Activated CD8-positive, alpha-beta memory T cell treated with anti-CD3 and anti-CD28 coated beads for 1 hour (primary cell): ENCODE measurements at regions not wholly inside any gene's neighbourhood (a gene's known extent, or its start where the extent isn't known, plus 50 kb on each side); places are given as distances from the start of the nearest gene placed in this dataset.

Experiments
- DNase-seq, 2 donors: peaks; one replicate each; pipeline ENCODE4 v3.0.0-alpha.2; 2020; ENCODE audit warnings: low read depth in 1 of 2; ENCODE audit errors: extremely low read depth in 1 of 2

DNA sequence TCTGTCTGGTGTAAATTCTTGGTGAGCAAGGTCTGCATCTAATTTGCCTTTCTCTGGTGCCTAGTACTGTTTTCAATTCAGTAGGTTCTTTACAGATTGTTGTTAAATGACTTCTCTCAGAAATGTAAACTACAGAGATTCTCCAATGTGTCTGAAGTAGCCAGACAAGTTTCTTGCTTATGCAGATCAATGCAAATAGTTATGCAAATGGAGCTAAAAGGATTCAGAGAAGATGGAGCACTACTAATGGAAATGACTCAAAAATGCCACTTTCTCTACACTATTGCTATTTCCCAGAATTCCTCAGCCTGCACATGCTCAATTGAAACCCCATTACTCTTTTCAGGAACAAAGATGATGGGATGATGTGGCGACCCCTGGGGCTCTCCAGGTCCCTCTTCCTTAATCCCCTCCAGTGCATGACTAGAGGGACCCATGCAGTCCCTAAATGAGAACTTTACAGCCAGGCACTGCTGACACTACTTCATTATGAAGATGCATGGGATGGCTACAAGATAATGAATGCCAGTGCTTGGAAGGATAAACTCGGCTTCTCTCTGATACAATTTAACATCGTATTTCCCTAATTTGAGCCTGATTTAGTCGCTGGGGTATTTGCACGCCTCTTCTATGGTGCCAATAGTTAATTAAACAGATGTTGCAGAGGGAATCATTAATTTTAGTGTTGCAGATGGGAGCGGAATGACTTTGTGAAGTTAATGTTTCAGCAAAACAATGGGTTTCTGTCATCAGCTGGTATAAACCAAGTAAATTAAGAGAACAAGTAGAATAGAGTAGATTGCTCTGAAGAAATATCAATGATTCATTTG is 753.2 kb downstream of the TLR4 start:
- no peak for DNase-seq

DNA sequence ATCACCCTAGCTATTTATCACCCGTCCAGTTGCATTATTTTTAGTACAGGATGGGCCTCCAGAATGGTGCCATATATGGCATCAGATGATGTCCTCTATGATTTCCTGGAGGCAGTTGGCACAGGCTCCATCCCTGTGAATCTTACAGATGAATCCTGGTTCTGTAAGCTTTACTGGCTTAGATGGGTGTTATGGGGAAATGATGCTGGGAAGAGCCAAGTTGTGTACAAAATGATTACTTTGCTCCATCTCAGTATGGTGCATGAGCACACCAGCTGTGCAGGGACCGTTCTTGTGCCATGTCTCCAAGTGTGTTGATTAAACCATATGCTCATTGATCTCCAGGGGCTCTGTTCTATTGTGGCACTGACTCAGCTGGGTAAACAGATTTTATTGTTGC is 755.7 kb downstream of the TLR4 start:
- DNase-seq = no peak

DNA sequence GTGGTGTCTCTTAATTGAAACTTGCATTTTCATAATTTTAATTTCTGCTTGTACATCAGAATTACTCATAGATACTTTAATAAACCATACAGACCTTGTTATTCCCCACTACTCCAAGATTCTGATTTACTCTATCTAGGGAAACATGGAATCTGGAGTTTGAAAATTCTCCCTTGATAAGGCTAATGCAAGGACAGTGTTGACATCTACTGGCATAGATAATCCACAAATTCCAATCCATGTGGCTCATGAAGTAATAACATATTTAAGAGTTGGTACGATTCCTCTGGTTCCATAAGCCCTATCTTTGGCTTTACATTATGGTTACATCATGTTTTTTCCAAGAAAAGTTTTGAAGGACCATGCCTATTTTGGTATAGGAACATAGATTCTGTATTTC is 759.2 kb downstream of the TLR4 start:
- DNase-seq = no peak

DNA sequence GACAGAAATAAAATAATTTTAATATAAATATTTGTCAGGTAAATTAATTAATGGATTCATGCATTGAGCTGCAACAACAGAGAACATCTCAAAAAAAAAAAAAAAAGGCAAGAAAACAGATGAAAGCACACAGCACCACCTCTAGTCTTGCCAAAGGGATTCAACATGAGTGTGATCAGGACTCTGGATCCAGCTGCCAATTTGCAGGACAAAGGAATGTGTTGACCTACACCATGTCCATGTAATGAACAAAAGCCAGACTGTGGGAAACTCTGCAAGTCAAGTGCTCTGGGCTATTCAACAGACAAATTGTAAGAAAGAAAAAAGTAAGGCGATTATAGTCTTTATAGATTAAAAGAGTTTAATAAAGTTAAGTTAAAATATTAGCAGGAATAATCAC is 769.3 kb downstream of the TLR4 start:
- DNase-seq = no peak

DNA sequence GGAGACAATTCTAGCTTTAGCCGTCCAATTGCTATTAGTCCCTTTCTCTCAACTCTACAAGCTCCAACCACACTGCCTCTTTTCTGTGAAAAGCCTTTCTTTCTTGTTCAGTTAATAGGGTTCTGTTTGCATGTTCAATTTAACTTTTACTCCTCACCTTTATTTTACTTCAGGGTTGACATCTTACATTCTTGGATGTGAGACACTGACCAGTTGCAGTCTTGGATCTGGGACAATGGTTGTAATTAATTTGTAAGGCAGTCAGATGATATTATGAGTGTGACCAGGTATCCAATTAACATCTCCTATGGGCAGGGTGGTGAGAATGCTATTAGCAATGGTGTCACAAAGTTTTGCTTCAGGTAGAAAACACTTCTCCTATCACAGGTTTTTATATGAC is 774.5 kb downstream of the TLR4 start:
- DNase-seq = no peak

DNA sequence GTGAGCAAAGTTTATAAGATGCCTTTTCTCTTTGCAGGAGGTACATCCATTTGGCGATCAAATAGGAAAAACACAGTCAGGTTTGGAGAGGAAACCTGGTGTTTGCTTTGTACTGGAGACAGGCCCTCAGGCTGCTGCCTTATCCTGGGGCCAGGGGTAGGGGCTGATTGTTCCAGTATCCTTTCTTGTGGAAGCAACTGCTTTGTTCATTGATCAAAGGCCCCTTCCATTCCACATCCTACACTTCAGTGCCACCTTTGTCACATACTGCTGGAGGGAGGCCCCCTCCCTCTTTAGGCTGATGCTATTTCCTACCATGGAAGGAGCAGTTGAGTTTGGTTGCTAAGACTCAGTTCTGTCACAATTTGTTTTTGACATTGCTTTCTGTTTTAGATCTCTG is 778.1 kb downstream of the TLR4 start:
- DNase-seq = no peak

DNA sequence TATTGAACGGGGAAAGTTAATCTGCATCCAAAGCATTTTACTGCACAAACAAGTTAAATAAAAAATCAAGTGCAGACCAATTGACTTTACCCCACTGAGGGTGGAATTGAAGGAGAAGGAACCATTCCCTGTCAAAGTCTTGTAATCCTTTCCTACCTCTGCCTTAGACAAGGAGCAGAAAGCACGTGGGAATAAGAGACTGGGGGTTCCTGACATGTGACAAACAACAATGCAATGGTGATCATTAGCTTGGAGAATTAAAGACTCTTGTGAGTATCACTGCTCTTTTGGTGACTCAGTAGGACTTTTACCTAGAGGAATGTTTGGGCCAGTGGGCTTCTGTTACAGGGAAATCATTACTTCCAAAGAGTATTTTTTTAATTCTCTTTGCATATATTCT is 779.5 kb downstream of the TLR4 start:
- no peak for DNase-seq

DNA sequence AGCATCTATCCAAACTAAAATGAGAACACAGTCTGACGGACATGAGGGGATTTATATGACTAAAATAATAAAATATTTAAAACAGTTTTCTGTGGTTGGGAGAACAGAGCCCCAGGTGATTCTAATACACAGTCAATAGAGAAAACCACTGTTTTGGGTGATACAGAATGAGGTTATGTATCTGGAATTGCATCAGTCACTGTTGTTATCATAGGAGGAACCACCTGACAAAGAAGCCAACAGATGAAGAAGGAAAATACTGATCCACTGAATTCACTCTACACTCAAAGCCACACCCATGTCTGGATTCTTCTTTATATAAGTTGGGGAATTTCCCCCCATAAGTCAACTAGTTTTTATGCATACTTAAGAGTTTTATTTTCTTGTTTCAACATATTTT is 799.0 kb downstream of the TLR4 start:
- DNase-seq = no peak

DNA sequence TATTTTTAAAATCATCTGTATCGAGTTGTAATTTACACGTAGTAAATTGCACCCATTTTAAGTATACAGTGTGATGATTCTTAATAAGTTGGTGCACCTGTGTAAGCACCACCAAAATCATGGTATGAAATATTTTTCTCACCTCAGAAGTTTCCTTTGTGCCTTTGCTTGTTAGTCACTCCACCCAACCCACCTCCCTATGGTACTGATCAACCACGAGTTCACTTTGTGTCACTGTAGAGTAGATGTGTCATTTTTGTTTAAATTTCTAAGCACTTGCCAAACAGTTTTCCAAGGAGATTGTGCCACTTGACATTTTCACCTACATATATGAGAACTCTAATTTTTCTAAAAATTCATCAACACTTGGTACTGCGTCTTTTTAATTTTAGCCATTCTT is 806.5 kb downstream of the TLR4 start:
- DNase-seq = no peak

DNA sequence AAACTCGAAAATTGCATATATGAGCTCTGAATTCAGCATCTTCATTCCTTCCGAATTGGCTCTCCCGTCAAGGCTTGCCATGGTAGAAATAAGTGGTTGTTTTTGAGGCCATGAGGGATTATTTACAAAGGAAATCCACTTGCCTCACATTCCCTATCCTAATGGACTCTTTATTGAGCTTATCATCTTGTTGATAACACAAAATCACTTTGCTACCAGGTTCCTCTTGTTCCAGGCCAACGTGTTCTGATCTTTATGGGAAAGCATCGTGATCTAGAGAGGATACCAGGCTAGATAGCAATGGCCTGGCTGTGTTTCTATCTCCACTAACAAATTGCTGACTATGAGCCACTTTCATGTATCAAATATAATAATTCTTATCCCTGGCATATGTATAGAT is 811.7 kb downstream of the TLR4 start:
- no peak for DNase-seq

DNA sequence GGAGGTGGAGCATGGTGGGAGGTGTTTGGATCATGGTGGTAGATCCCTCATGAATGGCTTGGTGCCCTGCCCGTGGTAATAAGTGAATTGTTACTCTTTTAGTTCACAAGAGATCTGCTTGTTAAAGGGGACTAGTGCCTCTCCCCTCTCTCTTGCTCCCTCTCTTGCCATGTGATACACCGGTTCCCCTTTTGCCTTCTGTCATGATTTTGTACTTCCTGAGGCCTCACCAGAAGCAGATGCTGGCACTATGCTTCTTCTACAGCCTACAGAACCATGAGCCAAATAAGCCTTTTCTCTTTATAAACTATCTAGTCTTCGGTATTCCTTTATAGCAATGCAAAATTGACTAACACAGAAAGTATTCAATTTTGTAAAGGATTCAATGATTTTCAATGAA is 817.1 kb downstream of the TLR4 start:
- no peak for DNase-seq

DNA sequence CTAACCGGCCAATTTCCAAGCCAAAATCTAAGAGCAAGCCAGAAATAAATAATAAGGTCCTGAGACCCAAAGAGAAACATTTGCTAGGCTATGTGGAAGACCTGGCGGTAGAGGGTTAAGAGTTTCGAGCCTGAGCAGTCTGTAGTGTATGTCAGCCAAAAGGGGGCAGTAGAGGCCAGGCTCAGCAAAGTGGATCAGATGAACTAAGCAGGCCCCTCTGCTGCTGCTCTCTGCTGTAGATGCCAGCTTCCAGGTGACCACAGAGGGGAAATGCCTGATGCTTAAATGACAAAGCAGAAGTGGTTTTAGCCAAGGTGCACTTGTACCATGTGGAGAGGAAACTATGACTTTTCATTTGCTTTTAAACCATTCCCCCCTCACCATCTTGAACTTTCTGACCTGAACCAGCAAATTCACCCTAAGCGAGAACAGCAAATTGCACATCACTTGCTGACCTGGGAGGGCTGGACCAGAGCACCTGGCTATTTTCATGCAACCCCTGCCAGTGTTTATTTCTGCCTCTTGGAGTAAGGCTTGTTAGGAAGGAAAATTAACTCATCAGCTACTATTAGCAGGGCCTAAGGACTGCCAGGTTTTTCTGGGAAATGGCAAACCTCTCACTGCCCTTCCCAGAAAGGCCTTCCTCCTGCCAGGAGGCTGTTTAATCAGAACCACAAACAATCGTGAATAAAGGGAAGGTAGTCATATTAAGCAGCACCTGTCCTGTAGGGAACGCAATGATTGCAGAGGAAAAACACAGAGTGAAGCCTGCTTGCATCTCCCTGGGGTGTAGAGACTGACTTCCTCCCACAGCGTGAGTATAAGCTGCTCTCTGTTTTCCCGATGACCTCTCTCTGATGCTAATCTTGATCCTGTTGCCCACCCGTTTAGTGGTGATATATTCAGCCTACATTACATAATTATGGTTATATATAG is 818.2 kb downstream of the TLR4 start:
- no peak for DNase-seq

DNA sequence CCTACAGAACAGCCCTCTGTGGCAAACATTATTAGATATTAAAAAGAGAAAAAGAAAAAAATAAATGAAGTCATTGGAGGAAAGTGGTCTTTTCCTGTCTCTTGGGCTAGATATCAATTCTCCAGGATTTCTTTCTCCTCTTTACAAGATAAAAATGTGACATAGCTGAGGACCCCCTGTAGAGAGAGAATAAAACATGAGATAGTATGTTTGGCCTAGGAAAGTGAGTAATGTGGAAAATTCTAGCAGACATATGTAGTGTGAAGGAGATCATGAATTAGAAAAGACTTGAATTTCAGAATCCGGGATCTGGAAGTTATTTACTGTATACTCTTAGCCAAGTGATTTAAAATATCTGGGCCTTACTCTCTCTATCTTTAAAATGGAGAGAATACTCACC is 823.1 kb downstream of the TLR4 start:
- no peak for DNase-seq

DNA sequence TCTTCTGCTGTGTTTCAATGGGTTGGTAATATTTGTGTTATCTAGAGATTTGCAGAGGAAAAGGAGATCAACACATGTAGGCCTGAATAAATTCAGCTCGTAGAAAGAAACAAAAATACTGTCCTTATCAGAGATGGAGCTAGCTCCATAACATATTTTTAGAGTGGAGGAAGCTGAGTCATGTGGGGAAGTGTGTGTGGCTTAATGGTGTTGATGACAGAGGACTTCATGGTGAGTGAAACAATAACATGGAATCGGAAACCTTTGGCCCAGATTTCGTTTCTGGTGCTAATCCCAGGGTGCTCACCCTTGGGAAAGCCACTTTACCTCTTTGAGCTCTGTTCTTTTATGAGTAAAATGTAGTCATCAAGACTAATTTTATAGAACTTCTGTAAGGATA is 825.0 kb downstream of the TLR4 start:
- DNase-seq = no peak

DNA sequence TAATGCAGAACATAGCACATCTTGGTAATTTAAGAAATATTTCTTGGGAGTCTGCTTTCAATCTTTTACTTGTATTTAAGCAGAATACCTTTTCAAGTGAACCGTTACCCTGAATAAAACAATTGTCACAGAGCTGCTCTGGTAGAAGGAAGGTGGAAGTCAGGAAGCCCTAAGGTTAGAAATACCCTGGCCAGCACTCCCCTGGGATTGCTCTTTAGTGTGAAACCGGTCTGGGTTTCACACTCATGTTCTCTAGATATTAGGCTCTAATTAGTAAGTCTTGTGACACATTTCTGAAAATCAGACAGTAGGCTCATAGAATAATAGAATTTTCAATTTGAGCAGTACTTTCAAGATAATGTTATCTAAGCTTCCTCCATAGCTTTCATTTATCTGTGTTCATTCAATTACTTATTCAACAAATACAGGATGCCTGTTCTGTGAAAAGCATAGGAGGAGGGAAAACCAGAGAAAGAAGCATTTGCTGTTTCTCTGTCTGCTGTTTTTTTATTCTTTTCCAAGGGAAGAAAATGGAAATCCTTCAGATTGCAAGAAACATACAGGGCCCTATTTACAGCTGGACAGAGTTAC is 825.5 kb downstream of the TLR4 start:
- no peak for DNase-seq

DNA sequence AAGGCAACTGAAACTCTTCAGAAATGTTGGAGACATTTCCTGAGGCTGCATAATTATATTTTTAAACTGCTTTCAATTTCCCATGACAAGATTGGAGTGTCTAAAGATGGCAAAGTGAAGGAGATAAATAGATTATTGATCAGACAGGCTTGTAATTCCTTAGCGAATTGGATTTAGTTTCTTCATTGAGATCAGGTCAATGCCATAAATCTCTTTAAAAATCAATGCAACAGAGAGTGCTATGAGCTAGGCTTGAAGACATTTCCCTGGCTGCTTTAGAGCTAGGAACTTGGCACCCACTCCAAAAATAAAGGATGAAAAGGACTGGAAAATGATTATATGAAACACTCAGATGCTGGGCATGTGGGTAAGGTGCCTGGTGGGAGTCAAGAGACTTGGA is 828.4 kb downstream of the TLR4 start:
- no peak for DNase-seq

DNA sequence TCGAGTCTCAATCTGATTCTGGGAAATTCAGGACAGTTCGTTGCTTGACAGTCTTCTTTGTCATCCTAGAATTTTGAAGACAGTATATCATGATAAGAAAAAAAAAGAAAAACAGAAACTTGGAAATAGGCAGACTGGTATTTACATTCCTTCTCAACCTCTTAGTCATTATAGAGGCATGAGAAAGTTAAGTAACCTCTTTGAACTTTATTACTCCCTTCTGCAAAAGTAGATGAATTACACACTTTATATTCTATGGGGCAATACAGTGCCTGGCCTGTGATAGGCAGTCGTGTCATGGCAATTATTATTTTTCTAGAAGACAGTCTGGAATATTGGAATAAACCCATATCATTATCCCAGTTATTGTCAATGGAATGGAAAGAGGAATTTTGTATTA is 828.9 kb downstream of the TLR4 start:
- DNase-seq = no peak

DNA sequence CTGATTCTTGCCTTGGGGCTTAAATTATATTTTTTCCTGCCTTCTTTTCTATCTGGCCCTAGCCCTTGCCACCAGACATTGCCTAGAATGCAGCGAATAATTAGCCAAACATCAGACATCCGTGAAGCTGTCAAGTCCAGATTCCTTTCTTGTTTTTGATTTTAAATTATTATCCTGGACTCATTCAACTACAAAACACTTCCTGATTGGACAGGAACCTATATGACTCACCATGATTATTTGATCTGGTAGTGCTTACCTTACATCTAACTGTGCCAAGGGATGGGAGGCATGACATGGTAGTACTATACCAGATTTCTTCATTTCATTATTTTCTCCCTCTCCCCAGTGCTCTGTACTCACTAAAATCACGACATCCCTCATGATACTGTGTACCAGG is 829.6 kb downstream of the TLR4 start:
- no peak for DNase-seq

DNA sequence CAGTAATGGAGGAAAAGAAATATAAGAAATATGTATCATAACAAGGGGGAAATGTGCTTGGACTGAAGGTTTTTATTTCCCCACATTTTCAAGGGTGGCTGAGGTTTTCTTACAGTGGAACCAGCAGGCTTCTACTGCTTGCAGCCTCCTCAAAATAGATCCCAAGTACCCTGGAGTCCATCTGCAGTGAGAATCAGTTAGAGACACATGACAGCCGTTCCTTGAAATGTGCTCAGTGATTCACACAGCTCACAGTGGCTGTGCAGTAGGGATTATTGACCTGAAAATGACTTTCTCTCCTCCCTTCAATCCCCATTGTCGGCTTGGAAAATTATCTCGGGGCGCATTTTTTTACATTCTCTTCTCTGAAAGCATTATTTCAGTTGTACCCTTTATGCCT is 832.0 kb downstream of the TLR4 start:
- DNase-seq = no peak

DNA sequence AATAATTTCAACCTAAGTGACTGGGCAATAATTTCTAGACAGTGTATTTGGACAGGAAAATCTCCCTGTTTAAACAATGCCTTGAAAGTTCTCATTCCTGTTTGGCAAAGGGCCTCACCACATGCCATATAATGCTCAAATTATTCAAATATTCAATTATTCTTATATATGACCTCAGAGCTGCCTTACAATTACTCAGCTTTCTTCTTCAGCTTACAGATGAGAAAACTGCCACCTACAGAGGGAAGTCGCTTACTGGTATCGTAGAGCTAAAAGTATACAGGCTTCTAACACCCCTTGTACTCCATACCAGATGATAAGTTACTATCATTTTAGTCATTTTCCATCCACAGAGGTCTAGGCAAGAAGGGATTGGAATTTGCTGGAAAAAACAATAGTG is 830.3 kb downstream of the BRINP1 start:
- DNase-seq = no peak

DNA sequence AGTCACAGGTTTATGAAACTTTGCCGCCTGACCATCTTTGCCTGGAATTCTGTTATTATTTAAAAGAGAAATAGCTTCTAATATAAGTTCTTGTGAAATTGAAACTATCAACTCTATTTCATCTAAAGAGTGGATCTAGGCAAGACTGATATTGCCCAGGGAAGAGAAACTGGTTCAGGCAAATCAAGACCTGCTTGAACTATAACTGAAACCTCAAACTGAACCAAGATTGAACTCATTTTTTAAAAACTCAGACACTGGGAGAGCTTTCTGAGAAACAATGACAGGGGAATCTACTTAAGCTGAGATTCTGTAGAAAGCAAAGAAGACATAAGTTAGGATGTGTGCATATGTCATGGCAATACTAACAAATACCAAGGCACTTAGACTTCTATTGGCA is 815.8 kb downstream of the BRINP1 start:
- DNase-seq = no peak

DNA sequence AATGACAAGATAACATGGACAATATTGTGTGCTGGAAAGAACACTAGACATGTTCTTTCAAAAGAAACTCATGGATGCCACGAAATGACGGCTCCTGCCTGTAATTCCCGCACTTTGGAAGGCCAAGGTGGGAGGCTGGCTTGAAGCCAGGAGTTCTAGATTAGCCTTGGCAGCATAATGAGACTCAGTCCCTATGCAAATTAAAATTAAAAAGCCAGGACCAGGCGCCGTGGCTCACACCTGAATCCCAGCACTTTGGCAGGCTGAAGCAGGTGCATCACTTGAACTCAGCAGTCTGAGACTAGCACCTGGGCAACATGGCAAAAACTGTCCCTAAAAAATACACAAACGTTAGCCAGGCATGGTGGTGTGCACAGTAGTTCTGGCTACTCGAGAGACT is 814.2 kb downstream of the BRINP1 start:
- no peak for DNase-seq
